Neuronal stem cell (in vitro differentiated cells): ENCODE measurements at regions not wholly inside any gene's neighbourhood (a gene's known extent, or its start where the extent isn't known, plus 50 kb on each side); places are given as distances from the start of the nearest gene placed in this dataset.

Experiments used
- DNase-seq: peaks from one replicate; pipeline ENCODE4 v3.0.0-alpha.2; 2013; ENCODE audit warnings: low spot score
- H2AFZ ChIP-seq: one replicate; pipeline ENCODE4 v1.6.1; 2013; ENCODE audit warnings: mild to moderate bottlenecking, low read length, inconsistent platforms
- H2AK5ac ChIP-seq: 2 replicates; pipeline ENCODE4 v1.6.1; 2013; ENCODE audit warnings: low read depth, mild to moderate bottlenecking, inconsistent platforms, low read length, moderate library complexity, mixed read lengths
- H2BK120ac ChIP-seq: 2 replicates; pipeline ENCODE4 v1.6.1; 2013; ENCODE audit warnings: low read depth, mild to moderate bottlenecking, inconsistent platforms, low read length, moderate library complexity, mixed read lengths
- H2BK12ac ChIP-seq: one replicate; pipeline ENCODE4 v1.6.1; 2013; ENCODE audit warnings: low read length, inconsistent platforms
- H2BK15ac ChIP-seq: 2 replicates; pipeline ENCODE4 v1.6.1; 2013; ENCODE audit warnings: mild to moderate bottlenecking, low read length, inconsistent platforms, mixed read lengths
- H2BK5ac ChIP-seq: one replicate; pipeline ENCODE4 v1.6.1; 2013; ENCODE audit warnings: inconsistent platforms, mild to moderate bottlenecking, low read length, moderate library complexity
- H3K14ac ChIP-seq: one replicate; pipeline ENCODE4 v1.6.1; 2013; ENCODE audit warnings: low read length, inconsistent platforms
- H3K18ac ChIP-seq: 2 replicates; pipeline ENCODE4 v1.6.1; 2013; ENCODE audit warnings: low read length, inconsistent platforms
- H3K23ac ChIP-seq: 2 replicates; pipeline ENCODE4 v1.6.1; 2013; ENCODE audit warnings: low read depth, mild to moderate bottlenecking, mixed read lengths, low read length, inconsistent platforms; ENCODE audit not compliant: poor library complexity
- H3K27ac ChIP-seq: replicated peaks from 3 replicates; pipeline ENCODE4 v1.5.1; 2013; ENCODE audit warnings: low read length, inconsistent platforms
- H3K27me3 ChIP-seq, 3 experiments: 2 replicates each; pipeline ENCODE4 v1.6.1; 2013; ENCODE audit warnings: low read length in 3 of 3, mild to moderate bottlenecking in 2 of 3, inconsistent platforms in 1 of 3, low read depth in 1 of 3, mixed read lengths in 1 of 3, moderate library complexity in 1 of 3; ENCODE audit not compliant: control insufficient read depth in 3 of 3, insufficient read depth in 3 of 3
- H3K36me3 ChIP-seq, 2 donors: replicated peaks in 1 of 2; 2 replicates each; pipeline ENCODE4 v1.6.1; 2013; ENCODE audit warnings: low read length in 2 of 2; ENCODE audit not compliant: control insufficient read depth in 2 of 2, insufficient read depth in 2 of 2
- H3K4ac ChIP-seq: 2 replicates; pipeline ENCODE4 v1.6.1; 2013; ENCODE audit warnings: inconsistent platforms, mild to moderate bottlenecking, low read length, moderate library complexity
- H3K4me1 ChIP-seq, 2 donors: 1 replicate in 1 of 2; 2 replicates in 1 of 2; pipeline ENCODE4 v1.6.1; 2013; ENCODE audit warnings: low read length in 2 of 2, low read depth in 1 of 2; ENCODE audit not compliant: control insufficient read depth in 2 of 2, insufficient read depth in 1 of 2
- H3K4me2 ChIP-seq: one replicate; pipeline ENCODE4 v1.6.1; 2013; ENCODE audit warnings: mild to moderate bottlenecking, low read length, inconsistent platforms; ENCODE audit not compliant: insufficient read depth, poor library complexity, severe bottlenecking
- H3K4me3 ChIP-seq, 2 donors: 2 replicates each; pipeline ENCODE4 v1.5.1; 2013; ENCODE audit warnings: low read length in 2 of 2, mild to moderate bottlenecking in 2 of 2, inconsistent platforms in 1 of 2, moderate library complexity in 1 of 2
- H3K79me1 ChIP-seq: one replicate; pipeline ENCODE4 v1.6.1; 2013; ENCODE audit warnings: low read depth, mild to moderate bottlenecking, inconsistent platforms, low read length, moderate library complexity
- H3K9ac ChIP-seq: one replicate; pipeline ENCODE4 v1.6.1; 2013; ENCODE audit warnings: mild to moderate bottlenecking, low read depth, low read length, inconsistent platforms; ENCODE audit not compliant: poor library complexity
- H3K9me3 ChIP-seq, 2 donors: replicated peaks in 1 of 2; 2 replicates each; pipeline versions ENCODE3 to v1.6.1; 2013; ENCODE audit warnings: low read length in 2 of 2, mild to moderate bottlenecking in 2 of 2, inconsistent platforms in 1 of 2, low read depth in 1 of 2, mixed read lengths in 1 of 2, moderate library complexity in 1 of 2; ENCODE audit not compliant: control insufficient read depth in 2 of 2, insufficient read depth in 1 of 2
- H4K8ac ChIP-seq: one replicate; pipeline ENCODE4 v1.6.1; 2013; ENCODE audit warnings: low read depth, mild to moderate bottlenecking, inconsistent platforms, low read length, moderate library complexity
- H4K91ac ChIP-seq: one replicate; pipeline ENCODE4 v1.6.1; 2013; ENCODE audit warnings: low read length, low read depth, mild to moderate bottlenecking, inconsistent platforms; ENCODE audit not compliant: poor library complexity
- WGBS, 2 donors: extraction: QIAGEN DNeasy Blood & Tissue Kit; methylation state at CpG; one replicate each; pipeline ENCODE4 v1.1.7; 2013; ENCODE audit warnings: missing lambda C conversion rate in 2 of 2, mixed read lengths in 1 of 2; ENCODE audit not compliant: insufficient read length in 2 of 2, insufficient replicate concordance in 1 of 2; ENCODE audit errors: extremely low coverage in 2 of 2; 5-methylcytosine and 5-hydroxymethylcytosine counted together

DNA sequence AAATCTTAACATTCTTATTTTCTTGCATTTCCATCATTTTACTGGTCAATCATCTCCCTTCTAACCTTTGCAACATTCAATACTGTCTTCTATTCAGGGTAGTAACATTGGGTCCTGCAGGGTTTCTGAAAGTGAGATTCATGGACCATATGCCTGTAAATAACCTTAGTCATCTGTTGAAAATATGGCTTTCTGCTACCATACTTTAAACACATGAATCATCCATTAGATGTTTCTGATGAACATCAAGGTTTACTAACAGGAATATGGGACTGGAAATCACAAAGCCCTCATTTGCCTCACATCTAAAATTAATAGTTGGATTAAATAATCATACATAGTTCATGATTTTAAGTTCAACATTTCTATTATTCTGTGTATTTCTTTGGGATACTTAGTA is 475.9 kb upstream of the MARCKS start:
- H2BK12ac ChIP-seq, result no peak overlapping the region
- H3K27me3 ChIP-seq, result no peaks in the 10 kb centered on the region
- no peak overlapping the region for H3K14ac ChIP-seq
- H2BK5ac ChIP-seq, result no peak overlapping the region
- H3K9me3 ChIP-seq, result no peaks in the 10 kb centered on the region
- H2BK120ac ChIP-seq, result no peak overlapping the region
- no peaks in the 10 kb centered on the region for H3K79me1 ChIP-seq
- H4K8ac ChIP-seq, result no peak overlapping the region
- no peak overlapping the region for H3K9ac ChIP-seq
- peak overlapping the region; percentile 11 for H2AFZ ChIP-seq
- no peak for DNase-seq
- no peak overlapping the region for H3K23ac ChIP-seq
- H2AK5ac ChIP-seq, result no peak overlapping the region
- H3K4me1 ChIP-seq, result no peaks in the 10 kb centered on the region
- H3K27ac ChIP-seq, result no peak overlapping the region
- H3K36me3 ChIP-seq, result no peaks in the 10 kb centered on the region
- H3K18ac ChIP-seq, result no peak overlapping the region
- H3K4ac ChIP-seq, result no peak overlapping the region
- no peak overlapping the region for H4K91ac ChIP-seq
- no peak overlapping the region for H3K4me3 ChIP-seq
- H2BK15ac ChIP-seq, result no peak overlapping the region
- no peak overlapping the region for H3K4me2 ChIP-seq

DNA sequence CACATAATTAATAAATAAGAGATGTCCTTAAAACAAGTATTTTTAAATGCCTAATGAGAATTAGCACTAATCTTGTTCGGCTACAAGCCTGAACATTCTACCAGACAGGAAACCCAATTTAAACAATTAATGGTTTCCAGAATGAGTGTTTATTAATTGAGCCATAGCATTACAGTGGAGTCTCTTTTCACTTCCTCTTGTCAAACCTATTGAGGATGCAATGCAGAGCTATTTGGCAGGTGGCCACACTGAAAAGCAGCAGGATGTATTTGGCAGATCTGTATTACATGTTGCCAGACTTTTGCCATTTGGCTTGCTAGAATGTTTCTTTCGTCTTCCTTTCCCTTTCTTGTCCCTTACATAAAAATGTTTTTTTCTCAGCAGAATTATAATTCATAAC is 475.2 kb upstream of the MARCKS start:
- no peak overlapping the region for H2BK5ac ChIP-seq

GRCh38 chr6:113383701-113384100 is 473.4 kb upstream of the MARCKS start:
- no CpG with 5 or more reads among the region's 2 CpGs for WGBS, 2 donors
- Histone ChIP-seq H3K4me2 (no peak overlapping the region), H3K4ac (no peak overlapping the region), H2BK12ac (no peak overlapping the region), H3K36me3 (no peaks in the 10 kb centered on the region), H4K91ac (no peak overlapping the region), H3K79me1 (no peaks in the 10 kb centered on the region), H2BK5ac (no peak overlapping the region), H3K14ac (no peak overlapping the region), H3K9me3 (no peaks in the 10 kb centered on the region), H4K8ac (no peak overlapping the region), H2BK120ac (no peak overlapping the region), H3K9ac (no peak overlapping the region), H3K4me3 (no peak overlapping the region), H2BK15ac (no peak overlapping the region), H2AFZ (peak overlapping the region; percentile 51), H3K18ac (no peak overlapping the region), H3K4me1 (no peaks in the 10 kb centered on the region), H2AK5ac (no peak overlapping the region), H3K23ac (no peak overlapping the region), H3K27ac (no peak overlapping the region), H3K27me3 (no peaks in the 10 kb centered on the region)
- no peak for DNase-seq

More for the DNA sequence above, 475.2 kb upstream of the MARCKS start:
- no peak for DNase-seq
- H3K27me3 ChIP-seq, result no peaks in the 10 kb centered on the region
- no peak overlapping the region for H2AFZ ChIP-seq
- no peak overlapping the region for H2BK15ac ChIP-seq
- no peak overlapping the region for H2AK5ac ChIP-seq
- H3K27ac ChIP-seq, result no peak overlapping the region
- H3K4me2 ChIP-seq, result no peak overlapping the region
- H3K9me3 ChIP-seq, result no peaks in the 10 kb centered on the region
- no peaks in the 10 kb centered on the region for H3K4me1 ChIP-seq
- no peak overlapping the region for H4K91ac ChIP-seq
- H2BK12ac ChIP-seq, result no peak overlapping the region
- H3K79me1 ChIP-seq, result no peaks in the 10 kb centered on the region
- H3K23ac ChIP-seq, result no peak overlapping the region
- H3K18ac ChIP-seq, result no peak overlapping the region
- no peak overlapping the region for H4K8ac ChIP-seq
- H3K4me3 ChIP-seq, result no peak overlapping the region
- no peaks in the 10 kb centered on the region for H3K36me3 ChIP-seq
- H2BK120ac ChIP-seq, result no peak overlapping the region
- no peak overlapping the region for H3K4ac ChIP-seq
- WGBS, 2 donors, result no CpG with 5 or more reads among the region's 2 CpGs
- no peak overlapping the region for H3K14ac ChIP-seq
- no peak overlapping the region for H3K9ac ChIP-seq

- no peak overlapping the region for H4K8ac ChIP-seq
- H2AFZ ChIP-seq, result no peak overlapping the region
- no peak overlapping the region for H2BK5ac ChIP-seq
- no peak overlapping the region for H2AK5ac ChIP-seq
- no peak overlapping the region for H3K4ac ChIP-seq
- H2BK12ac ChIP-seq, result no peak overlapping the region
- no peak overlapping the region for H3K18ac ChIP-seq
- no peak overlapping the region for H4K91ac ChIP-seq
- H3K23ac ChIP-seq, result no peak overlapping the region
- no peak overlapping the region for H2BK120ac ChIP-seq
- H3K4me3 ChIP-seq, result no peak overlapping the region
- H3K27me3 ChIP-seq, result no peaks in the 10 kb centered on the region
- H3K27ac ChIP-seq, result no peak overlapping the region
- DNase-seq, result no peak
- no peak overlapping the region for H3K14ac ChIP-seq
- H3K79me1 ChIP-seq, result no peaks in the 10 kb centered on the region
- WGBS, 2 donors, result no CpG with 5 or more reads among the region's 2 CpGs
- H3K4me1 ChIP-seq, result no peaks in the 10 kb centered on the region
- no peaks in the 10 kb centered on the region for H3K36me3 ChIP-seq
- no peaks in the 10 kb centered on the region for H3K9me3 ChIP-seq
- no peak overlapping the region for H3K9ac ChIP-seq
- no peak overlapping the region for H3K4me2 ChIP-seq
- H2BK15ac ChIP-seq, result no peak overlapping the region
Measured at GRCh38 chr6:113385020-113385431, 472.1 kb upstream of the MARCKS start.
